ENCODE measurements at regions not wholly inside any gene's neighbourhood (a gene's known extent, or its start where the extent isn't known, plus 50 kb on each side); places are given as distances from the start of the nearest gene placed in this dataset.

DNA sequence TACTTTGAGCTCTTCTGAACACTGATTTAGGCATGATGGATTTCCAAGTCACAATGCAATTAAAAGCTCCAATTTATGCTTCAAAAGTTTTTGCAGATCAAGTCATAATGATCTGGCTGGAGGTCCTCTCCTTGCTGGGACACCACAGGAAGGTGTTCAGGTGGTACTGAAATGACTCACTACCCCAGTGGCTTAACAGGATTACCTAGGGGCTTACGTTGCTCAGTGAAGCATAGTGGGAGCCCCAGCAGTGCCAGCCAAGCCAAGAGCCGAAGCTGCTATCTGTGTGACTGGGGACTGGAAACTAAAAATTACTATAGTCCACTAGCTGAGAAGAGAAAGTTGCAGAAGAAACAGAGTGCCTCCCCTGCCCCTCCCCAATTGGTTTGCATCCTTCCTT lies 110.1 kb upstream of the LPP start:
- intact Hi-C loops (cut with micrococcal nuclease): no loop called here
- dilution Hi-C loops (cut with HindIII; ENCODE audit: low sequenced_read_pairs, unreplicated experiment): no loop called here
- Histone ChIP-seq H3K27me3 (ENCODE audit: control insufficient read depth, insufficient read depth, low read length) (peaks cover 5% of the 10 kb centered on the region), H3K14ac (replicated peaks; ENCODE audit: low read depth, low read length) (no peak overlapping the region), H3K9me1 (ENCODE audit: insufficient read depth, low read length) (peaks cover 5% of the 10 kb centered on the region; the same call in 1 of the 2 replicates), H2AFZ (replicated peaks; ENCODE audit: low read length, poor library complexity) (no peak overlapping the region), H3K9me3 (ENCODE audit: control insufficient read depth, insufficient read depth, low read length) (no peaks in the 10 kb centered on the region), H2BK15ac (ENCODE audit: low read depth, low read length) (no peak overlapping the region), H3K4me1 (ENCODE audit: control insufficient read depth, insufficient read depth, low read length) (no peaks in the 10 kb centered on the region), H3K56ac (ENCODE audit: extremely low read depth, insufficient read depth, low read length) (no peak overlapping the region), H4K5ac (ENCODE audit: low read depth, low read length) (no peak overlapping the region), H2BK20ac (ENCODE audit: low read depth, low read length) (no peak overlapping the region), H3K79me1 (ENCODE audit: low read depth in 1 of 2, low read length in 2 of 2) (no peaks in the 10 kb centered on the region), H3K4me2 (ENCODE audit: low read depth, low read length) (no peak overlapping the region), H4K91ac (ENCODE audit: insufficient read depth, low read depth, low read length) (no peak overlapping the region), H3K4ac (ENCODE audit: low read depth, low read length) (no peak overlapping the region), H3K9ac (ENCODE audit: low read depth, low read length) (no peak overlapping the region), H2AK9ac (replicated peaks; ENCODE audit: low read depth, low read length, poor library complexity) (no peak overlapping the region), H4K20me1 (ENCODE audit: insufficient read depth, low read length) (no peaks in the 10 kb centered on the region), H2BK5ac (ENCODE audit: low read depth, low read length, poor library complexity, severe bottlenecking) (no peak overlapping the region), H3K27ac (ENCODE audit: insufficient read depth, low read length) (no peak overlapping the region), H3K23ac (ENCODE audit: low read depth, low read length) (no peak overlapping the region), H2BK120ac (ENCODE audit: low read depth, low read length) (no peak overlapping the region), H2AK5ac (ENCODE audit: low read depth, low read length) (no peak overlapping the region), H4K8ac (ENCODE audit: low read depth in 2 of 2, low read length in 2 of 2) (no peak overlapping the region), H3K18ac (ENCODE audit: low read depth, low read length) (no peak overlapping the region), H3K36me3 (ENCODE audit: control insufficient read depth, insufficient read depth, low read length) (no peaks in the 10 kb centered on the region), H3K4me3 (ENCODE audit: insufficient read depth, low read depth, low read length) (no peak overlapping the region)
- TF ChIP-seq MAFK (IDR thresholded peaks at IDR 0.05; ENCODE audit: low read depth, low read length) (no peak), POLR2A (IDR thresholded peaks at IDR 0.05; ENCODE audit: low read depth, low read length) (no peak), MXI1 (IDR thresholded peaks at IDR 0.05; ENCODE audit: borderline replicate concordance, low read depth, low read length) (no peak), MAZ (IDR thresholded peaks at IDR 0.05; ENCODE audit: borderline replicate concordance, low read depth, low read length) (no peak), FOS (IDR thresholded peaks at IDR 0.05; ENCODE audit: low read depth, low read length) (no peak), NFE2L2 (IDR thresholded peaks at IDR 0.05; ENCODE audit: low read depth, low read length) (no peak), CEBPB (IDR thresholded peaks at IDR 0.05; ENCODE audit: low read depth, low read length) (no peak), SMC3 (IDR thresholded peaks at IDR 0.05; ENCODE audit: low read depth, low read length) (no peak), RCOR1 (IDR thresholded peaks at IDR 0.05; ENCODE audit: insufficient replicate concordance, low read length) (no peak), BHLHE40 (IDR thresholded peaks at IDR 0.05; ENCODE audit: low read depth, low read length) (no peak), CHD1 (IDR thresholded peaks at IDR 0.05; ENCODE audit: low read depth, low read length) (no peak)
- TF ChIP-seq, protein P1, sequence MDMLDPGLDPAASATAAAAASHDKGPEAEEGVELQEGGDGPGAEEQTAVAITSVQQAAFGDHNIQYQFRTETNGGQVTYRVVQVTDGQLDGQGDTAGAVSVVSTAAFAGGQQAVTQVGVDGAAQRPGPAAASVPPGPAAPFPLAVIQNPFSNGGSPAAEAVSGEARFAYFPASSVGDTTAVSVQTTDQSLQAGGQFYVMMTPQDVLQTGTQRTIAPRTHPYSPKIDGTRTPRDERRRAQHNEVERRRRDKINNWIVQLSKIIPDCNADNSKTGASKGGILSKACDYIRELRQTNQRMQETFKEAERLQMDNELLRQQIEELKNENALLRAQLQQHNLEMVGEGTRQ (IDR thresholded peaks at IDR 0.05; ENCODE audit: low read depth, low read length): no peak
- TF ChIP-seq, protein P2, sequence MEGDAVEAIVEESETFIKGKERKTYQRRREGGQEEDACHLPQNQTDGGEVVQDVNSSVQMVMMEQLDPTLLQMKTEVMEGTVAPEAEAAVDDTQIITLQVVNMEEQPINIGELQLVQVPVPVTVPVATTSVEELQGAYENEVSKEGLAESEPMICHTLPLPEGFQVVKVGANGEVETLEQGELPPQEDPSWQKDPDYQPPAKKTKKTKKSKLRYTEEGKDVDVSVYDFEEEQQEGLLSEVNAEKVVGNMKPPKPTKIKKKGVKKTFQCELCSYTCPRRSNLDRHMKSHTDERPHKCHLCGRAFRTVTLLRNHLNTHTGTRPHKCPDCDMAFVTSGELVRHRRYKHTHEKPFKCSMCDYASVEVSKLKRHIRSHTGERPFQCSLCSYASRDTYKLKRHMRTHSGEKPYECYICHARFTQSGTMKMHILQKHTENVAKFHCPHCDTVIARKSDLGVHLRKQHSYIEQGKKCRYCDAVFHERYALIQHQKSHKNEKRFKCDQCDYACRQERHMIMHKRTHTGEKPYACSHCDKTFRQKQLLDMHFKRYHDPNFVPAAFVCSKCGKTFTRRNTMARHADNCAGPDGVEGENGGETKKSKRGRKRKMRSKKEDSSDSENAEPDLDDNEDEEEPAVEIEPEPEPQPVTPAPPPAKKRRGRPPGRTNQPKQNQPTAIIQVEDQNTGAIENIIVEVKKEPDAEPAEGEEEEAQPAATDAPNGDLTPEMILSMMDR (conservative IDR thresholded peaks at IDR 0.05; ENCODE audit: low read depth, low read length): no peak
- no peak for ATAC-seq (ENCODE audit: low read depth)
- ChIA-PET POLR2A (ENCODE audit: unreplicated experiment) (no interaction called here), CTCF (no interaction called here)
- in situ Hi-C loops (cut with MboI; ENCODE audit: low sequenced_read_pairs): loop anchor here (25.0 kb wide), 1 partner anchor 918 kb away; no protein-coding TSS in a partner anchor
- no TSS peak for BruUV-seq (replicated peaks)
- DNase-seq: no peak
- WGBS, 2 experiments (ENCODE audit: extremely low coverage in 2 of 2, insufficient read length in 1 of 2): no CpG with 5 or more reads among the region's 2 CpGs

Data from IMR-90 (cell line).